ENCODE measurements at regions not wholly inside any gene's neighbourhood (a gene's known extent, or its start where the extent isn't known, plus 50 kb on each side); places are given as distances from the start of the nearest gene placed in this dataset.

DNA sequence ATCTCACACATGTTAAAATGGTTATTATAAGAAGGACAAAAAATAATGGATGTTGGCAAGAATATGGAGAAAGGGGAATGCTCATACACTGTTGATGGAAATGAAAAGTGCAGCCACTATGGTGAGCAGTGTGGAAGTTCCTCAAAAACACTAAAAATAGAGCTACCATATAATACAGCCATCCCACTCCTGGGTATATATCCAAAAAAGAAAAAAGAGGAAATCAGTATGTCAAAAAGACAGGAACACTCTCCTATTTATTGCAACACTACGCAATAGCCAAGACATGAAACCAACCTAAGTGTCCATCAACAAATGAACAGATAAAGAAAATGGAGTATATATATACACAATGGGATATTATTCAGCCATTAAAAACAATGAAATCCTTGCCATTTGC is 642.6 kb downstream of the RNF144A start:
- TF ChIP-seq, protein P1, sequence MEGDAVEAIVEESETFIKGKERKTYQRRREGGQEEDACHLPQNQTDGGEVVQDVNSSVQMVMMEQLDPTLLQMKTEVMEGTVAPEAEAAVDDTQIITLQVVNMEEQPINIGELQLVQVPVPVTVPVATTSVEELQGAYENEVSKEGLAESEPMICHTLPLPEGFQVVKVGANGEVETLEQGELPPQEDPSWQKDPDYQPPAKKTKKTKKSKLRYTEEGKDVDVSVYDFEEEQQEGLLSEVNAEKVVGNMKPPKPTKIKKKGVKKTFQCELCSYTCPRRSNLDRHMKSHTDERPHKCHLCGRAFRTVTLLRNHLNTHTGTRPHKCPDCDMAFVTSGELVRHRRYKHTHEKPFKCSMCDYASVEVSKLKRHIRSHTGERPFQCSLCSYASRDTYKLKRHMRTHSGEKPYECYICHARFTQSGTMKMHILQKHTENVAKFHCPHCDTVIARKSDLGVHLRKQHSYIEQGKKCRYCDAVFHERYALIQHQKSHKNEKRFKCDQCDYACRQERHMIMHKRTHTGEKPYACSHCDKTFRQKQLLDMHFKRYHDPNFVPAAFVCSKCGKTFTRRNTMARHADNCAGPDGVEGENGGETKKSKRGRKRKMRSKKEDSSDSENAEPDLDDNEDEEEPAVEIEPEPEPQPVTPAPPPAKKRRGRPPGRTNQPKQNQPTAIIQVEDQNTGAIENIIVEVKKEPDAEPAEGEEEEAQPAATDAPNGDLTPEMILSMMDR (IDR thresholded peaks at IDR 0.05), result no peak
- TF ChIP-seq POLR2A (IDR thresholded peaks at IDR 0.05; ENCODE audit: low read length), result no peak
